T-helper 1 cell treated with Interleukin-12 subunit alpha and Interleukin-12 subunit beta and Interleukin-4 antibody, amounts not matched to agents 30 μg/mL and 1 μg/mL, for 36 hours (primary cell): ENCODE measurements at regions not wholly inside any gene's neighbourhood (a gene's known extent, or its start where the extent isn't known, plus 50 kb on each side); places are given as distances from the start of the nearest gene placed in this dataset.

Source experiments
- H3K27ac Mint-ChIP-seq: one replicate; pipeline ENCODE4 v1.8.0; 2021; ENCODE audit warnings: mild to moderate bottlenecking, mixed read lengths
- H3K27me3 Mint-ChIP-seq: one replicate; pipeline ENCODE4 v1.8.0; 2021; ENCODE audit warnings: low read depth, mixed read lengths
- H3K36me3 Mint-ChIP-seq: one replicate; pipeline ENCODE4 v1.8.0; 2021; ENCODE audit warnings: low read depth, mixed read lengths
- H3K4me1 Mint-ChIP-seq: one replicate; pipeline ENCODE4 v1.8.0; 2021; ENCODE audit warnings: low read depth, mixed read lengths
- H3K4me3 Mint-ChIP-seq: one replicate; pipeline ENCODE4 v1.8.0; 2021; ENCODE audit warnings: mild to moderate bottlenecking, moderate library complexity, mixed read lengths
- H3K9me3 Mint-ChIP-seq: one replicate; pipeline ENCODE4 v1.8.0; 2021; ENCODE audit warnings: mixed read lengths

DNA sequence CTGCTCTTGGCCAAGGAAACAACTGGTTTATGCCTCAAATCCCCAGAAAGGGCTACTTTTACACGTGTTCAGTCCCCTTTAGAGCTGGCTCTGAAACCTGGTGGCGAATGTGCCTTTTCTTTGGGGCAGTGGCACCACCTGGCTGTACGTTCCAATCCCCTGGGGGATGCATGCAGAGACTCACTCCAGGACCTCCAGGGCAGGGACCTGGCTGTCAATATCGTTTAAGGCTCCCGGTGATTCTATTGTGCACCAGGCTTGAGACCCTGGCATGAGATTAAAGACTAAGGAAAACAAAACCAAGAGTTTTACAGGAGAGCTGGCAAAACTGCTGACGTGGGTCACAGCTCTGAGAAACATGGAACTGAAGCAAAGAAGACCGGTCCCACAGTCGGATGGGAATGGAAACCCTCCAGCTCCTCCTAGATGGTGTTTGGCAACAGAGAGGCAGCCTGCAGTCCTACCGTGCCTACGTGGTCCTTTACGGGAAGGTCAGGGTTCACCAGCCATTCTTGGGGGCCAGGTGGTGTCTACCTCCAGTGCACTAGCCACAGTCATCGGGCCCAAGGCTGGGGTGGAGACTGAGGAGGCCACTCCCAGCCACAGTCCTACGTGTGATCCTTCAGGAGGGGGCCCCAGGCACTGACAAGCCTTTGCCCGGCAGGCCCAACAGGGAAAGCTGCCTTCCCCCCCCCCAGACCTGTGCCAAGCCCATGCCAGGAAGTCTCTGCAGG is 203.3 kb upstream of the CST7 start:
- no peaks in the 10 kb centered on the region for H3K36me3 Mint-ChIP-seq
- no peak overlapping the region for H3K4me3 Mint-ChIP-seq
- peaks cover 3% of the 10 kb centered on the region for H3K27me3 Mint-ChIP-seq
- H3K9me3 Mint-ChIP-seq, result no peaks in the 10 kb centered on the region
- H3K4me1 Mint-ChIP-seq, result peaks cover 10% of the 10 kb centered on the region
- no peak overlapping the region for H3K27ac Mint-ChIP-seq

DNA sequence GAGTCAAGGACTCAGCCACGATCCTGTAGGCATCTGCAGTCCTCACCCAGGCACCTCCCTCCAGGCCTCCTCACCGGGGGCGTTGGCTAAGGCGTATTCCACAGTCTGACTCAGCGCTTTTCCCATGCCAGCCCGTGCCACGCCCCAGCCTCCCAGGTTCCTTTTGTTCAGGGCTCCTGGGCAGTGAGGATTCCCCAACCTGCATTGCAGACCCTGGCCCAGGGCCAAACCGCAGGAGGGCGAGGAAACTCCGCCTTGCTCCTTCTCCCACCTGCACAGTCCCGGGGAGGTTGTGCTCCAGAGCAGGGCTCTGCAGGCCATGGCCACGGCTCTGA is 202.8 kb upstream of the CST7 start:
- no peaks in the 10 kb centered on the region for H3K9me3 Mint-ChIP-seq
- no peak overlapping the region for H3K4me3 Mint-ChIP-seq
- no peaks in the 10 kb centered on the region for H3K36me3 Mint-ChIP-seq
- H3K27ac Mint-ChIP-seq, result no peak overlapping the region
- H3K27me3 Mint-ChIP-seq, result peaks cover 3% of the 10 kb centered on the region
- peaks cover 10% of the 10 kb centered on the region for H3K4me1 Mint-ChIP-seq

DNA sequence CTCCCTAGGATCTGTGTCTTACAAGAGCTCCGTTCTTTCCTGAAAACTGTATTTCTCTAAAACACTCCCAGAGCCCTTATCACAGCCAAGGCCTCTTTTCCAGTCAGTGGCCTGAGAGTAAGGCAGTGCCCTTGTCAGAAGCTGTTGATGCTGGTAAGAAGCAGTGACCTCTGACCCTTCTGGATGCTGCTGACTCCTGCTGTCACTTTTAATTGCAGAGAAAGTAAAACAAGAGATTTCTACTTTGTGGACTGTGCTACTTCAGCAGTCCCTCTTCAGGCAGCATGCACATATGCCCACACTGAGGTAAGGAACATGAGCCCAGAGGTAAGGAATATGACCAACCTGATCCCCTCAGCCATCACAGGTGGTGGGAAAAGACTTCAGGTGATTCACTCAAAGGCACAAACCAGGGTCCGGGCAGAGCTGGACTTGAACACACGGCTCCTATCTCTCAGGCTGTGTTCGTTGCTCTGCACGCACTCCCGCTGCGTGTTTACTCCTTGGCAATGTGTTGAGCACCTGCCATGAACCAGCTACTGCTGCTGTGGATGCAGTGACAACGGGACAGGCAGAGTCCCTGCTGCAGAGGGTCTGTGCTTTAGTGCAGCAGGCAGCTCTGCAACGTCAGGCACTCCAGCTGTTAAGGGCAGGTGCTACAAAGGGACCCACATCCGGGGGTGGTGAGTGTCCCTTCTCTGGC is 201.9 kb upstream of the CST7 start:
- no peak overlapping the region for H3K4me3 Mint-ChIP-seq
- H3K4me1 Mint-ChIP-seq, result peaks cover 10% of the 10 kb centered on the region
- H3K27ac Mint-ChIP-seq, result no peak overlapping the region
- peaks cover 3% of the 10 kb centered on the region for H3K27me3 Mint-ChIP-seq
- no peaks in the 10 kb centered on the region for H3K9me3 Mint-ChIP-seq
- no peaks in the 10 kb centered on the region for H3K36me3 Mint-ChIP-seq

DNA sequence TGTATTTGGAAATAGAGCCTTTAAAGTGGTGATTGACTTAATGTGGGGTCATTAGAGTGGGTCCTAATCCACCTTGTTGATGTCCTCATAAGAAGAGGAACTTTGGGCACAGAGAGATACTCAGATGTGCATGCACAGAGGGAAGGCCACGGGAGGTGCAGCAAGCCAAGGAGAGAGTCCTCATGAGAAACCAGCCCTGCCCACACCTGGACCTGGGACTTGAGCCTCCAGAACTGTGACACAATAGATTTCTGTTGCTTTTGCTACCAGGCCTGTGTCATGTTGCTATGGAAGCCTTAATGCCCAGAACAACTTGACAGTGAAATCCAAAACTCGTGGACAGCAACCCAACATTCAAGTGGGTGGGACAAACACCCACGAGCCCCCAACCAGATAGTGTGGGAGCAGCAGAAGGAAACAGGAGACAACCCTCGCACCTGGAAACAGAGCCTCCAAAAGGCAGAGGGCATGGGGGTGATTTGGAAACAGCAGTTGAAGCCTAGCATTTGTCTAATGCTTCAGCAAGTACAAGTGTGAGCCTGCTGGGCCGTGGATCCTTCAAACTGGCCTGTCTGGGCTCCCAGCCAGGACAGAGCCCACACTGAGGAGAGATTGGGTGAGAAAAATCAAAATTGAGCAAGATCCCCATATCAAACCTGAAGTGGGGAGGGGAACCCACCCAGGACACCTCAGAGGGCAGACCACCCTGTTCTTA is 201.0 kb upstream of the CST7 start:
- no peak overlapping the region for H3K27ac Mint-ChIP-seq
- H3K4me3 Mint-ChIP-seq, result no peak overlapping the region
- no peaks in the 10 kb centered on the region for H3K9me3 Mint-ChIP-seq
- no peaks in the 10 kb centered on the region for H3K36me3 Mint-ChIP-seq
- H3K27me3 Mint-ChIP-seq, result peaks cover 3% of the 10 kb centered on the region
- peaks cover 10% of the 10 kb centered on the region for H3K4me1 Mint-ChIP-seq

DNA sequence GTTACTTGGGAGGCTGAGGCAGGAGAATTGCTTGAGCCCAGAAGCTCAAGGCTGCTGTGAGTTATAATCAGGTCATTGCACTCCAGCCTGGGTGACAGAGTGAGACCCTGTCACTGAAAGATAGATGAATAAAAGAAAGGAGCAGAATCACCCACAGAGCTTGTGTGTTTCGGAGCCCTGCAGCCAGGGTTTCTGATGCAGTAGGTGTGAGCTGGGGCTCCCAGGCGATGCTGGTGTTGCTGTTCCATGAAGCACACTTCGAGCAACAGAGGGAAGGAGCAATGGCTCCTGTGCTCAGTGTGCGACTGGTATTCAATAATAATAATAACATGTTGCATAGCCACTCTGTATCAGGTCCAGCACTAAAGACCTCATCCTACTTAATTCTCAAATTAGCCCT is 197.5 kb upstream of the CST7 start:
- Mint-ChIP-seq H3K27ac (no peak overlapping the region), H3K9me3 (no peaks in the 10 kb centered on the region), H3K4me3 (no peak overlapping the region), H3K4me1 (peaks cover 12% of the 10 kb centered on the region), H3K27me3 (peaks cover 12% of the 10 kb centered on the region), H3K36me3 (no peaks in the 10 kb centered on the region)

DNA sequence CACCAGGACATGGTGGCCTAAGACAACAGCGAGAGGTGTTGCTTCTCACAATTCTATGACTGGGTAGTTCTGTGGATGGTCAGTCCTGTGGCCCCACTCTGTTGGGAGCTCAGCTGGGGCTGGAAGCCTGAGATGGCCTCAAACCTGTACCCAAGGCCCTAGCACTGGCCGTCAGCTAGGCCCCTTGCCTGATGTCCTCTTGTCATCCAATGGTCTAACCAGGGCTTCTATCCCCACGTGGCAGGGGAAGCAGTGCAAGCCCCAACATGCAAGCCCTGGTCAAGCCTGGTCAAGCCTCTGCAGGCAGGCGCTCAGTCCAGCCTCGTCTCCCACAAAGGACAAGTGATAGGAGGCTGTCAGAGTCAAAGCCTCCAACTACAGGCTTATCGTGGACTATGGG is 196.5 kb upstream of the CST7 start:
- Mint-ChIP-seq H3K4me3 (no peak overlapping the region), H3K4me1 (peaks cover 4% of the 10 kb centered on the region), H3K36me3 (no peaks in the 10 kb centered on the region), H3K27me3 (peaks cover 21% of the 10 kb centered on the region), H3K9me3 (no peaks in the 10 kb centered on the region), H3K27ac (no peak overlapping the region)

DNA sequence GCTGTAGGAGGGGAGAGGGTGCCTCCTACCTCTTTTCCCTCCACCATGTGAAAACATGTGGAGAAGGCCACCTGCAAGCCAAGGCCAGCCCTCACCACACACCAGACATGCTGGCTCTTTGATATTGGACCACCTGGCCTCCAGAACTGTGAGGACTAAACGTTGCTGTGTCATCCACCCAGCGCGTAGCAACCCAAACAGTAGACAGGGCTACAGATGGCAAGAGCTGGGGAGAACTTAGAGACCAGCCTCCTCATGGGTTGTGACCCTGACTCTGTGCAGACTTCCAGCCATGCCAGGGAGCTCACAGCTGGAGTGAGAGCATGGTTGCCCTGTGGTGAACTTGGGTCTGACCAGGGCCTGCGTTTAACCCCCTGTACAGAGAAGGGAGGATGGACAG is 195.9 kb upstream of the CST7 start:
- H3K4me1 Mint-ChIP-seq, result peaks cover 2% of the 10 kb centered on the region
- peaks cover 21% of the 10 kb centered on the region for H3K27me3 Mint-ChIP-seq
- H3K27ac Mint-ChIP-seq, result no peak overlapping the region

DNA sequence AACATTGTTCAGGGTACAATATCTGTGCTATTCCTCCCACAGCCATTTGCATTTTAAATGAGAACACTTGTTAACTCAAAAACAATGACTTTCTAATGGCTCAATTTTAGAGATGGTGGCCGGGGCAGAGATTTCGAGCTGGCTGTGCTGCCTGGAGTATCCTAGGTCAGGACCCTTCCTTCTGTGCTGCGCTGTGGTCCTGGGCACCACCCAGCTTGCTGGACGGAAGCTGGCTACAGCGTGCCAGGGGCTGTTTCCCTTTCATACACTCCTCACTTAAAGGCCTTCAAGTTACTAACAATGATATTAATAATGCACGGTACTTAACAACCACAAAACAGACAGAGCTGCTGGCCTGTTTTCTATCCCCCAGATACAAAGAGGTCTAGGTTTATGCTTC is 194.4 kb upstream of the CST7 start:
- Mint-ChIP-seq H3K4me3 (no peak overlapping the region), H3K4me1 (peaks cover 2% of the 10 kb centered on the region), H3K27ac (no peak overlapping the region), H3K36me3 (no peaks in the 10 kb centered on the region), H3K27me3 (peaks cover 25% of the 10 kb centered on the region), H3K9me3 (no peaks in the 10 kb centered on the region)

More for the DNA sequence above, 195.9 kb upstream of the CST7 start:
- H3K4me3 Mint-ChIP-seq, result no peak overlapping the region
- no peaks in the 10 kb centered on the region for H3K36me3 Mint-ChIP-seq
- H3K9me3 Mint-ChIP-seq, result no peaks in the 10 kb centered on the region

DNA sequence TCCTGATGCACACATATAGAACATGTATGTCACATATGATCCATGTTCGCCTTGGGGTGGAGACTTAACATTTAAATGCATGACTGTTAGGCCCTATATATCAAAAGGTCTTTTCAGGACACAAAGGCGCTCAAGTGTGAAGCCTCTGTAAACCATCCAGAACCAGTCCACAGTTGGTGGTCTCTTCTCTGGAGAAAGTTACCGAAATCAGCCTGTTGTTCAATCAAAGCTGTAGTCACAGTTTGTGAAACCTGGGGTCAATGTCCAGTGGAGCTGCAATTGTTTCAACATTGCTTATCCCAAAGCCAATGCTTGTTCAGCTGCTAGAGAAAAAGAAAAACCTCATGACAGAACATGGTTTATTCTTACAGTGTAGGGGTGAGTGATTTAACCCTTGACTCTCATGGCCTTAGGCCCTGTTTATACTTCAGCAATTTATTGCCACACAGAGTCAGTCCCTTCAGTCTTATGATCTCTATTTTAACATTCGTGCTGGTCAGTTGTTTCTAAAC is 193.6 kb upstream of the CST7 start:
- Mint-ChIP-seq H3K27me3 (peaks cover 29% of the 10 kb centered on the region), H3K9me3 (no peaks in the 10 kb centered on the region), H3K4me3 (no peak overlapping the region), H3K36me3 (no peaks in the 10 kb centered on the region), H3K4me1 (peaks cover 2% of the 10 kb centered on the region), H3K27ac (no peak overlapping the region)

DNA sequence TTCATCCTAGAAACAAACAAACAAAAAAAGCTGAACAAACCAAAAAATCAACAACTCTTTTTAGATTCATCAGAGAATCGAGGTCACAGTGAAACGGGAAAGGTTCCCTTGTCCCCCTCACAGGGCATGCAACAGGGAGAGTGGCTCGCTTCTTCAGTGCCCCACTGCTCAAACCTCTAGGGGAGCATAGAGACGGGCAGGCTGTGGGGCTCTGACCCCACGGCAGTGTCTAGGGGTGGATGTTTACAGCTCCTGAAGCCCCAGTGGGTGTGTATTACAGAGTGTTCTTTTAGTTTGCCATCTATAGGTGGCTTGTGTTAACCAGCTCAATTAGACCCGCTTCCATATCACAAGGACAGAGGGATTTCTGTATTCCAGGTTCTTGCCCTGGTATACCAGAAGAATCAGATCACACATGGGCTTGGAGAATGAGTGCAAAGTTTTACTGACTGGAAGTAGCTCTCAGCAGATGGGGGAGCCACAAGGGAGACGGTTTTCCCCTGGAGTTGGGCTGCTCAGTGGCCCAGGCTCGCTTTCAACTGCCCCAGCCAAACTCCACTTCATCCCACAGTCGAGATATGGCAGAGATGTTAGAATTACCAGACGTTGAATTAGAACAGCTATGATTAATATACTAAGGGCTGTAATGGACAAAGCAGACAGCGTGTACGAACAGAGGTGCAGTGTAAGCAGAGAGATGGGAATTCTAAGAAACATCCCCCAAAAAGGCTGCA is 192.6 kb upstream of the CST7 start:
- Mint-ChIP-seq H3K4me1 (peaks cover 2% of the 10 kb centered on the region), H3K27me3 (peaks cover 34% of the 10 kb centered on the region), H3K36me3 (no peaks in the 10 kb centered on the region), H3K9me3 (no peaks in the 10 kb centered on the region), H3K27ac (no peak overlapping the region), H3K4me3 (no peak overlapping the region)

DNA sequence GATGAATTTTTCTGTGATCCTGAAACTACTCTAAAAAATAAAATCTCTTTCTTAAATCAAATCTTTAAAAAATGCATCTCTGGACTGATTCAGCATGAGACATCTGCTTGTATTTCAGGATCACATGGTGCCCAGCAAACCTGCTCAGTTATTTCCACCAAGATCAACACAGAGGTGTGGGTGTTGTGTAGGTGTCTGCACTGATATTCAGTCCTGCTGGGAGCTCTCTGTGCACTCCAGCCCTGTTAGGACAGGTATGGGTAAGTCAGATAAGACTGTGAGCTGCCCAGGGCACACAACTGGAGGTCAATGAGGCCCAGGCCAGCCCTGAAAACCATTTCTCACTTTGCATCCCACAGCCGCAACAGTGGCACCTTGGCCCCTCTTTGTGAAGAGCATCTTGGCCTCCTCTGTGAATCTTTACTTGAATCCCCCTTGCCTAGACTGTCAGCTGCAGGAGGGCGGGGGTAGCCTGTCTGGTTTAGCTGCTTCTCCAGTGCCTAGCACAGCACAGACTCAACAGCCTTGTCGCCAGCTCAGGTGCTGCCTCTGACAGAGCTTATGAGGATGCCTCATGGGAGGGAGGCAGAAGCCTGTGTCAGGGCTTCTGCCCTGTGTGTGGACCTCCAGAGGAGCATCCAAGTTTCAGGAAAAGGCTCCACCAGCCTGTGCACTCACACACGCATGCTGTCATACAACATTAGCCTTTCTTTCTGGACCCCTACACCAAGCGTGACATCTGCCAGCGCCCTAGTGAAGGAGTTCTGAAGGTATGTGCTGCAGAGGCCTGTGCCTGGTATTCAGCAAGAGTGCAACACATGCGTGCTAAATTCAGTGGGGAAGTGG is 187.6 kb upstream of the CST7 start:
- H3K4me3 Mint-ChIP-seq, result no peak overlapping the region
- H3K27ac Mint-ChIP-seq, result no peak overlapping the region
- H3K4me1 Mint-ChIP-seq, result no peaks in the 10 kb centered on the region
- peaks cover 26% of the 10 kb centered on the region for H3K27me3 Mint-ChIP-seq
- H3K36me3 Mint-ChIP-seq, result no peaks in the 10 kb centered on the region
- no peaks in the 10 kb centered on the region for H3K9me3 Mint-ChIP-seq

DNA sequence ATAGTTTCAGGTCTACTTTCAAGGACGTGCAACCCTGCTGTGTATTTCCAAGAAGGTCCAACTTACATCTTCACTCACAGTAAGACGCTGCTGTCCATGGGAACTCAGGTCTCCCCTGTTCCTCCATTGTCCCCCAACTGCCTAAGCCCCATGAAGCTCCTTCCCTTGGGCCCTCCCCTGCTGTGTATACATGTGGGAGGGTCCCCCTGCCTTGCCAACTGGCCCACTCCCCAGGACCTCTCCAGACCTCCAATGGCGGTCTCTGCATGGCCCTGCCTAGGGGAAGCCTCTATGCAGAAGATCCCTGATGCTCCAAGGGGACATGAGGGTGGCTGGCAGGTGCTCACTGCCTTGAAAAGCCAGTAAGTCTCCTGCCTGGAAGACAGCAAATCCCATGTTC is 186.7 kb upstream of the CST7 start:
- Mint-ChIP-seq H3K4me3 (no peak overlapping the region), H3K27me3 (peaks cover 17% of the 10 kb centered on the region)

DNA sequence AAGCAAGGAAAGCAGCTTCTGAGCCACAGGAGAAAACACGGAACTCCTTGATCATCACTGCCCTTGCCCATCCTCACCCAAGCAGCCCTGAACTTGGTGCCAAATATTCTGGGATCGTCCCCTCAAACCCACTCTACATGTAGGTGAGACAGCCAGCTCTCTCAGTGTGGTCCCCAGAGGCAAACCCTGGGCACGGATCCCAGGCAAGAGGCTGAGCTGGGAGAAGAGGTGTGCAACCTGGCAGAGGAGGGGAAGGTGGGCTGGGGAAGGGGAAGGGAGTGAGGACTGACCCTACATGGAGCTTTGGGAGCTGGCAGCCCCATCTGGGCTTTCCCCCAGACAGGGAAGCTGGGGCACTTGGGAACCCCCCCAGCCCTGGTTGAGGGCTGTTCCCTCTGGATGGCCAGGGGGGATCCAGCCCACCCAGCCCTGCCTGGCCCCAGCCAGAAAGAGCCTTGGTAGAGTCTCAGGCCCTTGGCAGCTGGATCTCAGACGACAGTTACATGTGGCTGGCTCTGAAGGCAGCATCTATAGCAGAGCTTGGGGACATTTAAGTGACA is 186.2 kb upstream of the CST7 start:
- no peak overlapping the region for H3K27ac Mint-ChIP-seq
- no peaks in the 10 kb centered on the region for H3K9me3 Mint-ChIP-seq
- H3K4me1 Mint-ChIP-seq, result no peaks in the 10 kb centered on the region
- H3K36me3 Mint-ChIP-seq, result no peaks in the 10 kb centered on the region
- peaks cover 17% of the 10 kb centered on the region for H3K27me3 Mint-ChIP-seq
- no peak overlapping the region for H3K4me3 Mint-ChIP-seq

More for the DNA sequence above, 186.7 kb upstream of the CST7 start:
- Mint-ChIP-seq H3K4me1 (no peaks in the 10 kb centered on the region), H3K36me3 (no peaks in the 10 kb centered on the region), H3K9me3 (no peaks in the 10 kb centered on the region), H3K27ac (no peak overlapping the region)
